ENCODE measurements at regions not wholly inside any gene's neighbourhood (a gene's known extent, or its start where the extent isn't known, plus 50 kb on each side); places are given as distances from the start of the nearest gene placed in this dataset.
"Not testable (repeated sequence)": the region's sequence is repeated elsewhere in the genome, so short reads cannot be mapped to it uniquely, and the experiment has no call there.

DNA sequence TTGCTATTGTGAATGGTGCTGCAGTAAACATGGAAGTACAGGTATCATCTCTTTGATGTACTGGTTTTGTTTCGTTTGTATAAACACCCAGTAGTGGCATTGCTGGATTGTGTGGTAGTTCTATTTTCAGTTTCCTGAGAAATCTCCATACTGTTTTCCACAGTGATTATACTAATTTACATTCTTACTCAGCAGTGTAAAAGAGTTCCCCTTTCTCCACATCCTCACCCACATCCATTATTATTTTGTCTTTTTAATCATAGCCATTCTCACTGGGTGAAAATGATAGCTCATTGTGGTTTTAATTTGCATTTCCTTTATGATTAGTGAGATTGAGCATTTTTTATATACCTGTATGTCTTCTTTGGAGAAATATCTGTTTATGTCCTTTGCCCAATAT lies 62.3 kb upstream of the PARP4 start:
- Histone ChIP-seq H3K4me1 (ENCODE audit: insufficient read depth, low read length, severe bottlenecking) (no peaks in the 10 kb centered on the region), H3K9ac (ENCODE audit: low read length) (no peak overlapping the region), H3K27ac (ENCODE audit: low read depth, low read length, poor library complexity, severe bottlenecking) (no peak overlapping the region), H3K36me3 (ENCODE audit: insufficient read depth, low read length) (no peaks in the 10 kb centered on the region), H3K9me2 (ENCODE audit: low read depth, low read length) (no peaks in the 10 kb centered on the region), H3K79me2 (ENCODE audit: insufficient read depth, low read length) (no peaks in the 10 kb centered on the region), H4K20me1 (ENCODE audit: insufficient read depth, low read length) (no peaks in the 10 kb centered on the region), H3K27me3 (ENCODE audit: insufficient read depth, low read length) (no peaks in the 10 kb centered on the region), H3K4me2 (ENCODE audit: low read length) (no peak overlapping the region), H3F3A (ENCODE audit: insufficient read depth, low read length) (no peaks in the 10 kb centered on the region), H2AFZ (ENCODE audit: low read length) (no peak overlapping the region), H3K9me3 (ENCODE audit: low read length) (no peaks in the 10 kb centered on the region), H3K4me3 (ENCODE audit: low read depth, low read length, poor library complexity, severe bottlenecking) (no peak overlapping the region)
- TF ChIP-seq, protein P1, sequence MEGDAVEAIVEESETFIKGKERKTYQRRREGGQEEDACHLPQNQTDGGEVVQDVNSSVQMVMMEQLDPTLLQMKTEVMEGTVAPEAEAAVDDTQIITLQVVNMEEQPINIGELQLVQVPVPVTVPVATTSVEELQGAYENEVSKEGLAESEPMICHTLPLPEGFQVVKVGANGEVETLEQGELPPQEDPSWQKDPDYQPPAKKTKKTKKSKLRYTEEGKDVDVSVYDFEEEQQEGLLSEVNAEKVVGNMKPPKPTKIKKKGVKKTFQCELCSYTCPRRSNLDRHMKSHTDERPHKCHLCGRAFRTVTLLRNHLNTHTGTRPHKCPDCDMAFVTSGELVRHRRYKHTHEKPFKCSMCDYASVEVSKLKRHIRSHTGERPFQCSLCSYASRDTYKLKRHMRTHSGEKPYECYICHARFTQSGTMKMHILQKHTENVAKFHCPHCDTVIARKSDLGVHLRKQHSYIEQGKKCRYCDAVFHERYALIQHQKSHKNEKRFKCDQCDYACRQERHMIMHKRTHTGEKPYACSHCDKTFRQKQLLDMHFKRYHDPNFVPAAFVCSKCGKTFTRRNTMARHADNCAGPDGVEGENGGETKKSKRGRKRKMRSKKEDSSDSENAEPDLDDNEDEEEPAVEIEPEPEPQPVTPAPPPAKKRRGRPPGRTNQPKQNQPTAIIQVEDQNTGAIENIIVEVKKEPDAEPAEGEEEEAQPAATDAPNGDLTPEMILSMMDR (IDR thresholded peaks at IDR 0.05; ENCODE audit: low read length) = no peak
- no peak for TF ChIP-seq EZH2 (IDR thresholded peaks at IDR 0.05; ENCODE audit: borderline replicate concordance, low read length)

DNA sequence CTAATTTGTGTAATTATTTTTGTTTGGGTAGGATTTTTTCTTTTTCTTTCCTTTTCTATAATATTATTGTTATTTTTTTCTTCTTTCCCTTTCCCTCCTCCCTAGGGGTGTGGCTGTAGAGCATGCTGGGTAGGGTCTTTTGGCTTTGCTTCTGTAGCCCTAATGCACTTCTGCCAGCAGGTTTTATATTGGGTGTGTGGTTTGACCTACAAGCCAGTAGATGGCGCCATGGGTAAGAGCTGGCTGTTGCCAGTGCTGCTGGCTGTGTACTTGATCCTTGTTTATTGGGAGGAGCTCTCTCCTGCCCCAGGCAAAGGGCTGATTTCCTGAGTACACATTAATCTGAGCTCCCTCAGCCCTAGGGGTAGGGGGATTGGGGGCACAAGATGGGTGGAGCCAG lies 67.7 kb upstream of the PARP4 start:
- not testable (repeated sequence) for H3K9ac ChIP-seq (ENCODE audit: low read length); H2AFZ ChIP-seq (ENCODE audit: low read length); H3K27ac ChIP-seq (ENCODE audit: low read depth, low read length, poor library complexity, severe bottlenecking)

DNA sequence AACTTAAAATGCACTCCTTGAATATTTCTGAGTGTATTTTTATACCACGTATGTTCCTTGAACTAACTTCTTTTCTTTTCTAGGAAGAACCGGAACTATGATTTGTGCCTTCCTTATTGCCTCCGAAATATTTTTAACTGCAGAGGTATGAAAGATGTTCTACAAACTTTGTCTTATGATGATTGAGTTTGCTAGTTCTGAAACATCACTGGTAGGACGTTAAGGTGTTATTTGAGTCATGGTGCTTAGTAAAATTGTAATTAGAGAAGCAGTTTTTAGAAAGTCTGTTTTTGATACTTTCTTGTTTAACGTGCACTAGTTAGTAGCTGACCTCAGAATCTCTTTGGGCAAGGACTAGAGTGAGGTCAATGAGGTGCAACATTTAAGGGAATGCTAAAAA lies 69.0 kb upstream of the PARP4 start:
- H3K9ac ChIP-seq (ENCODE audit: low read length); H3K27me3 ChIP-seq (ENCODE audit: insufficient read depth, low read length); H3K79me2 ChIP-seq (ENCODE audit: insufficient read depth, low read length); H4K20me1 ChIP-seq (ENCODE audit: insufficient read depth, low read length); H3K27ac ChIP-seq (ENCODE audit: low read depth, low read length, poor library complexity, severe bottlenecking); H3K4me1 ChIP-seq (ENCODE audit: insufficient read depth, low read length, severe bottlenecking); H3K4me3 ChIP-seq (ENCODE audit: low read depth, low read length, poor library complexity, severe bottlenecking); H3F3A ChIP-seq (ENCODE audit: insufficient read depth, low read length); H3K4me2 ChIP-seq (ENCODE audit: low read length); H3K9me2 ChIP-seq (ENCODE audit: low read depth, low read length); H3K9me3 ChIP-seq (ENCODE audit: low read length); H3K36me3 ChIP-seq (ENCODE audit: insufficient read depth, low read length); H2AFZ ChIP-seq (ENCODE audit: low read length): not testable (repeated sequence)

More for the DNA sequence above, 67.7 kb upstream of the PARP4 start:
- H3K36me3 ChIP-seq (ENCODE audit: insufficient read depth, low read length); H3K4me1 ChIP-seq (ENCODE audit: insufficient read depth, low read length, severe bottlenecking); H3F3A ChIP-seq (ENCODE audit: insufficient read depth, low read length); H3K79me2 ChIP-seq (ENCODE audit: insufficient read depth, low read length); H3K4me2 ChIP-seq (ENCODE audit: low read length); H3K4me3 ChIP-seq (ENCODE audit: low read depth, low read length, poor library complexity, severe bottlenecking); H3K9me3 ChIP-seq (ENCODE audit: low read length); H3K27me3 ChIP-seq (ENCODE audit: insufficient read depth, low read length); H4K20me1 ChIP-seq (ENCODE audit: insufficient read depth, low read length); H3K9me2 ChIP-seq (ENCODE audit: low read depth, low read length): not testable (repeated sequence)
- TF ChIP-seq, protein P1 (IDR thresholded peaks at IDR 0.05; ENCODE audit: low read length) = peak; percentile 39

DNA sequence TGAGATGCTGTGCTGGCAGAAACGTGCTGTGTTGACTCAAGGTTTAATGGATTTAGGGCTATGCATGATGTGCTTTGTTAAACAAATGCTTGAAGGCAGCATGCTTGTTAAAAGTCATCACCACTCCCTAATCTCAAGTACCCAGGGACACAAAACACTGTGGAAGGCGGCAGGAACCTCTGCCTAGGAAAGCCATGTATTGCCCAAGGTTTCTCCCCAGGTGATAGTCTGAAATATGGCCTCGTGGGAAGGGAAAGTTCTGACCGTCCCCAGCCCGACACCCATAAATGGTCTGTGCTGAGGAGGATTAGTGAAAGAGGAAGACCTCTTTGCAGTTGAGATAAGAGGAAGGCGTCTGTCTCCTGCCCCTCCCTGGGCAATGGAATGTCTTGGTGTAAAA lies 79.1 kb upstream of the PARP4 start:
- not testable (repeated sequence) for H3K27ac ChIP-seq (ENCODE audit: low read depth, low read length, poor library complexity, severe bottlenecking); H2AFZ ChIP-seq (ENCODE audit: low read length); H3K36me3 ChIP-seq (ENCODE audit: insufficient read depth, low read length); H3K27me3 ChIP-seq (ENCODE audit: insufficient read depth, low read length); H3K9me2 ChIP-seq (ENCODE audit: low read depth, low read length); H3K79me2 ChIP-seq (ENCODE audit: insufficient read depth, low read length); H3F3A ChIP-seq (ENCODE audit: insufficient read depth, low read length); H3K4me1 ChIP-seq (ENCODE audit: insufficient read depth, low read length, severe bottlenecking); H4K20me1 ChIP-seq (ENCODE audit: insufficient read depth, low read length); H3K9ac ChIP-seq (ENCODE audit: low read length); H3K4me2 ChIP-seq (ENCODE audit: low read length); H3K9me3 ChIP-seq (ENCODE audit: low read length); H3K4me3 ChIP-seq (ENCODE audit: low read depth, low read length, poor library complexity, severe bottlenecking)

DNA sequence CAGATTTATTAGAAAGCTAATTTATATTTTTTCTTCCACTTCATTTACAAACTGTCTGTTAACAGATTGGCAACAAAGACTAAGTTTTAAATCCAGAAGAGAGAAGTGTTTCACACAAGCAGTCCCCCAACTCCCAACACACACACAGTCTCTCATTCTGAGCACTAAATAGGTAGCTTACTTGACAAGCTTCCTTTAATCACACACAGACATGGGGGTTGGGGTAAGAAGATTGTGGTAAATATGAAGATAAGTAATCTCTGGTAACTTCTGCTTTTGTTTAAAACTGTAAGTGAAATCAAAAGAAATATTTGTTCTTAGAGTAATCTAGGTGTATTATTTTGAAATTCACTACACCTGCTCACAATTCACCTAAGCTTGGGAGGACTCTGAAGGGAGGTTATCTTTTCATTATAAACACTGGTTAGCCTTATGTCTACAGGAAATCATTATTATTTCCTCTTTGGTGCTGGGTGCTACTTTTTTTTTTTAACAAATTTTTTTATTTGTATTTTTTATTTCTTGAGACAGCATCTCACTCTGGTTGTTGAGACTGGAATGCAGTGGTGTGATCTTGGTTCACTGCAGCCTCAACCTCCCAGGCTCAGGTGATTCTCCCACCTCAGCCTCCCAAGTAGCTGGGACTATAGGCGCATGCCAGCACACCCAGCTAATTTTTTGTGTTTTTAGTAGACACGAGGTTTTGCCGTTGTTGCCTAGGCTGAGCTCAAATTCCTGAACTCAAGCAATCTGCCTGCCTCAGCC lies 82.1 kb upstream of the ATP12A start:
- not testable (repeated sequence) for H3K4me3 ChIP-seq (ENCODE audit: low read depth, low read length, poor library complexity, severe bottlenecking); H3K79me2 ChIP-seq (ENCODE audit: insufficient read depth, low read length); H2AFZ ChIP-seq (ENCODE audit: low read length); H3F3A ChIP-seq (ENCODE audit: insufficient read depth, low read length); H3K27me3 ChIP-seq (ENCODE audit: insufficient read depth, low read length); H3K27ac ChIP-seq (ENCODE audit: low read depth, low read length, poor library complexity, severe bottlenecking); H3K9me3 ChIP-seq (ENCODE audit: low read length); H3K9me2 ChIP-seq (ENCODE audit: low read depth, low read length); H3K4me2 ChIP-seq (ENCODE audit: low read length); H3K36me3 ChIP-seq (ENCODE audit: insufficient read depth, low read length); H3K4me1 ChIP-seq (ENCODE audit: insufficient read depth, low read length, severe bottlenecking); H4K20me1 ChIP-seq (ENCODE audit: insufficient read depth, low read length); H3K9ac ChIP-seq (ENCODE audit: low read length)

DNA sequence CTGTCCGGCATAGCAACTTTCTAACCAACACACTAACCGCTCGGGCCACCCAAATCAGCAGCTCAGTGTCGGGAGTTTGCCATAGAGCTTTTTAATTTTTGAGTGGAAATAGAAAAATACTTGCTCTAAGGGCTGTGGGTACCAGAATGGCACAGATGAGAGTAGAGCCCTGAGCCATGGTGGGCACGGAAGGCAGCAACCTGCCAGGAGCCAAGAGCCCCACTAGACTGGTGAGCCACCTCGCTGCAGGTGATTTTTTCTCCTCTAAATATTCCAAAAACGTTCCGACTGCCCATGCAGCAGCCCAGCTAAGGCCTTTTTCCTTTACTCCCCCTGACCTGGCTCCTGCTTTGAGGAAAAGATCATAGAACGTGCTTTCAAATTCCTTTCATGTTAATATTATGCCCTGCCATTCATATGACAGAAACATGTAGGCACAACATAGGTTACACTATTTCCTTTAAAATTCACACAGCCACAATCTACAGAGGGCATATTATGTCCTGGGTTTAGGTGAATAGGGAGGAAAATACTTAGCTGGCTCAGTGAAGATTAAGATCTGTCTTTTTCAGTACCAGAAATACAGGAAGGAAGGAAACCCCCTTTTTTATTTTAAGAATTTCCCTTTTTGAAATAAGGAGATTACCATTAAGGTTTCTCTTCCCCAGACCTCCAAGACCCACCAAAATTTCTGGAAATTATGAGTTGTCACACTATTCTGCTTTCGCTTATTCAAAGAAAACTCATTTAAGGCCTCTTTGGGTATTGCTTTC lies 81.0 kb upstream of the ATP12A start:
- not testable (repeated sequence) for H3K36me3 ChIP-seq (ENCODE audit: insufficient read depth, low read length); H3K9me2 ChIP-seq (ENCODE audit: low read depth, low read length); H3F3A ChIP-seq (ENCODE audit: insufficient read depth, low read length); H4K20me1 ChIP-seq (ENCODE audit: insufficient read depth, low read length); H3K79me2 ChIP-seq (ENCODE audit: insufficient read depth, low read length); H2AFZ ChIP-seq (ENCODE audit: low read length); H3K27ac ChIP-seq (ENCODE audit: low read depth, low read length, poor library complexity, severe bottlenecking); H3K9me3 ChIP-seq (ENCODE audit: low read length); H3K4me1 ChIP-seq (ENCODE audit: insufficient read depth, low read length, severe bottlenecking); H3K4me2 ChIP-seq (ENCODE audit: low read length); H3K27me3 ChIP-seq (ENCODE audit: insufficient read depth, low read length); H3K4me3 ChIP-seq (ENCODE audit: low read depth, low read length, poor library complexity, severe bottlenecking); H3K9ac ChIP-seq (ENCODE audit: low read length)
